ENCODE measurements at regions not wholly inside any gene's neighbourhood (a gene's known extent, or its start where the extent isn't known, plus 50 kb on each side); places are given as distances from the start of the nearest gene placed in this dataset.

GRCh38 chr14:87800216-87800615 is 192.8 kb downstream of the GALC start:
- TF ChIP-seq CTCF (conservative IDR thresholded peaks at IDR 0.05; ENCODE audit: low read depth in 2 of 2) (no peak), POLR2AphosphoS5 (IDR thresholded peaks at IDR 0.05; ENCODE audit: low read depth) (no peak), REST (IDR thresholded peaks at IDR 0.05; ENCODE audit: unreplicated experiment) (no peak), JUNB (IDR thresholded peaks at IDR 0.05; ENCODE audit: unreplicated experiment) (no peak), EZH2phosphoT487 (IDR thresholded peaks at IDR 0.05; ENCODE audit: unreplicated experiment) (no peak), EZH2 (IDR thresholded peaks at IDR 0.05; ENCODE audit: low read depth, unreplicated experiment) (no peak), ETS1 (IDR thresholded peaks at IDR 0.05) (no peak)

All from GM23338 (cell line).